ENCODE measurements at regions not wholly inside any gene's neighbourhood (a gene's known extent, or its start where the extent isn't known, plus 50 kb on each side); places are given as distances from the start of the nearest gene placed in this dataset.

DNA sequence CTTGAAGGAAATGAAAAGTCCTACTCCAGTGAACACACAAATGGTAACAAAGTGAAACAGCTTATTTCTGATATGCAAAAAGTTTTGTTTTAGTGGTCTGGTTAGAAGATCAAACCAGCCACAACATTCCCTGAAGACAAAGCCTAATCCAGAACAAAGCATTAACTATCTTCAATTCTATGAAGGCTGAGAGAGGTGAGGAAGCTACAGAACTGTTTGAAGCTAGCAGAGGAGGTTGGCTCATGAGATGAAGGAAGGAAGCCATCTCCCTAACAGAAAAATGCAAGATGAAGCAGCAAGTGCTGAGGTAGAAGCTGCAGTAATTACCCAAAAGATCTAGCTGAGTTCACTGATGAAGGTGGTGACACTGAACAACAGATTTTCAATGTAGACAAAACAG lies 168.4 kb downstream of the IGLL1 start:
- peak overlapping the region; percentile 66 for H3K4me2 ChIP-seq
- H3K27me3 ChIP-seq = no peaks in the 10 kb centered on the region

DNA sequence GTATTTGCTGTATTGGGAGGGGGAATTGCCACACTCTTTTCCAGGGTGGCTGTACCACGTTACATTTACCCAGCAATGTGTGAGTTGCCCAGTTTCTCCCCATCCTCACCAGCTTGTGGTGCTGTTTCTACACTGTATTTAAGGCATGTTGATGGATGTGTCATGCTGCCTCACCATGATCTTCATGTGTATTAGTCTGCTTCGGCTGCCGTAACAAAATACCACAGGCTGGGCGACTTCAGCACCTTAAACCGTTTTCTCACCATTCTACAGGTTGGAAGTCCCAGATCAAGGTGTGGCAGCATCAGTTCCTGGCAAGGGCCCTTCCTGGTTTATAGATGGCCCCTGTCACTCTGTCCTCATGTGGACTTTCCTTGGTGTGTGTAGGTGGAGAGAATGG lies 169.7 kb downstream of the IGLL1 start:
- Histone ChIP-seq H3K27me3 (no peaks in the 10 kb centered on the region), H3K4me1 (peaks cover 38% of the 10 kb centered on the region), H3K9me3 (no peaks in the 10 kb centered on the region), H3K4me3 (no peak overlapping the region), H3K36me3 (no peaks in the 10 kb centered on the region), H3K9ac (no peak overlapping the region), H3K4me2 (no peak overlapping the region; the same call in 1 of the 2 replicates), H4K20me1 (no peaks in the 10 kb centered on the region), H3K27ac (no peak overlapping the region)
- no peak for TF ChIP-seq Cebpa-rat (IDR thresholded peaks at IDR 0.05)

More for the DNA sequence above, 168.4 kb downstream of the IGLL1 start:
- no peak overlapping the region for H3K9ac ChIP-seq
- no peaks in the 10 kb centered on the region for H4K20me1 ChIP-seq
- H3K9me3 ChIP-seq = no peaks in the 10 kb centered on the region
- no peak for TF ChIP-seq Cebpa-rat (IDR thresholded peaks at IDR 0.05)
- peaks cover 38% of the 10 kb centered on the region for H3K4me1 ChIP-seq
- H3K36me3 ChIP-seq = no peaks in the 10 kb centered on the region
- 0 out of 2 replicates have a peak overlapping the region, but pooled peaks have one; percentile 7 for H3K27ac ChIP-seq
- H3K4me3 ChIP-seq = no peak overlapping the region

DNA sequence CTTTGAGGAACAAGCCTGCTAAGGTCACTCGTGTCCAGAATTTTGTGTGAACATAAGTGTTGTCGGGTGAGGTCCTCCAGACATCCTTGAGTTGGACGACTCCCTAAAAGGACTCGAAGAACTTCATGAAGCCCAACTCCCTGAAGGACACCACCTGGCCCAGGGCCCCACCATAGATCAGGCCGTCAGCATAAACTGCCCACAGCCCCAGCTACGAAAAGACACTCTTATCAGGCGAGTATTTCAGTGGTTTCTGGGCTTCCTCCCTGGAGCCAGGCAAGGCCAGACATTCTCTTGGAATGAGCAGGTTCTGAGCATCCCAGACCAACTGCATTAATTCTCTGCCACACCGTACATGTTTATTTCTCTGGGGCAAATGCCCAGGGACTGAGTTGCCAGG lies 170.1 kb downstream of the IGLL1 start:
- Histone ChIP-seq H3K27me3 (no peaks in the 10 kb centered on the region), H3K9me3 (no peaks in the 10 kb centered on the region), H3K27ac (no peak overlapping the region), H4K20me1 (no peaks in the 10 kb centered on the region), H3K4me1 (peaks cover 38% of the 10 kb centered on the region), H3K9ac (no peak overlapping the region), H3K4me3 (no peak overlapping the region), H3K4me2 (no peak overlapping the region), H3K36me3 (no peaks in the 10 kb centered on the region)
- no peak for TF ChIP-seq Cebpa-rat (IDR thresholded peaks at IDR 0.05)

DNA sequence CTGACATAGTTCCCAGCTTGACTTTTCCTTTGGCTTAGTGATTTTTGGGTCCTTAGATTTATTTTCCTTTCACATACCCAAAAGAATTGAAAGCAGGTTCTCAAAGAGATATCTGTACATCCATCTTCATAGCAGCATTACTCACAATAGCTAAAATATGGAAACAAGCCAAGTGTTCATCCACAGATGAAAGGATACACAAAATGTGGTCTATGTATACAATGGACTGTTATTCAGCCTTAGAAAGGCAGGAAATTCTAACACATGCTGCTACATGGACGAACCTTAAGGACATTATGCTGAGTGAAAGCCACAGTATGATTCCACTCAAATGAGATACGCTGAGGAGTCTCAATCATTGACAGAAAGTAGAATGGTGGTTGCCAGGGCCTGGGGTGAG lies 171.8 kb downstream of the IGLL1 start:
- no peak for TF ChIP-seq Cebpa-rat (IDR thresholded peaks at IDR 0.05)
- Histone ChIP-seq H3K9me3 (no peaks in the 10 kb centered on the region), H3K27me3 (no peaks in the 10 kb centered on the region), H3K4me2 (no peak overlapping the region), H4K20me1 (no peaks in the 10 kb centered on the region), H3K9ac (no peak overlapping the region), H3K4me1 (peaks cover 47% of the 10 kb centered on the region), H3K4me3 (no peak overlapping the region), H3K27ac (no peak overlapping the region), H3K36me3 (no peaks in the 10 kb centered on the region)

DNA sequence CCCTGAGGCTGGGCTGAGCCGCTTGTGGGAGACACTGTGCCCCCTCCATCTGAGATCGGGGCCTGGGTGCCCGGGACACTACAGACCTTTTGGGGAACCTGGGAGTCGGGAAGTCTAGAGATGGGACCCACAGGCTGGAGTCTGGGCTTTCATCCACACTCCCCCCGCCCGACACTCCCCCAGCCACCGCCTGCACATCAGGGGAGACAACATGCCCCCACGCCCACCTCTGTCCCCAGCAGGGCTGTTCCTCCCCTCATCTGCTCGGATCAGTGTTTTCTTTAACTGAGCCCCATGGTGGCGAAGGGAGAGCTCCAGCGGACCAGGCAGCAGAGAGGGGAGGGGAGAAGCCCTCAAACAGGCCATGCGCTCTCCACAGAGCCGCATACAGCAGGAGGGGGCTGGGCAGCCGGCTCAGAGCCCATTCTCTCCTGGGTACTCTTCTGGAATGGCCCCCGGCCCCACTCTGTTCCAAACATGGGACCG lies 174.7 kb downstream of the IGLL1 start:
- no peak overlapping the region for H3K9ac ChIP-seq
- no peak overlapping the region for H3K27ac ChIP-seq
- H3K27me3 ChIP-seq = no peaks in the 10 kb centered on the region
- no peak overlapping the region for H3K4me2 ChIP-seq
- H3K36me3 ChIP-seq = no peaks in the 10 kb centered on the region
- H3K4me1 ChIP-seq = peaks cover 46% of the 10 kb centered on the region
- no peak overlapping the region for H3K4me3 ChIP-seq
- TF ChIP-seq Cebpa-rat (IDR thresholded peaks at IDR 0.05) = no peak
- H3K9me3 ChIP-seq = no peaks in the 10 kb centered on the region
- peaks cover 11% of the 10 kb centered on the region for H4K20me1 ChIP-seq

DNA sequence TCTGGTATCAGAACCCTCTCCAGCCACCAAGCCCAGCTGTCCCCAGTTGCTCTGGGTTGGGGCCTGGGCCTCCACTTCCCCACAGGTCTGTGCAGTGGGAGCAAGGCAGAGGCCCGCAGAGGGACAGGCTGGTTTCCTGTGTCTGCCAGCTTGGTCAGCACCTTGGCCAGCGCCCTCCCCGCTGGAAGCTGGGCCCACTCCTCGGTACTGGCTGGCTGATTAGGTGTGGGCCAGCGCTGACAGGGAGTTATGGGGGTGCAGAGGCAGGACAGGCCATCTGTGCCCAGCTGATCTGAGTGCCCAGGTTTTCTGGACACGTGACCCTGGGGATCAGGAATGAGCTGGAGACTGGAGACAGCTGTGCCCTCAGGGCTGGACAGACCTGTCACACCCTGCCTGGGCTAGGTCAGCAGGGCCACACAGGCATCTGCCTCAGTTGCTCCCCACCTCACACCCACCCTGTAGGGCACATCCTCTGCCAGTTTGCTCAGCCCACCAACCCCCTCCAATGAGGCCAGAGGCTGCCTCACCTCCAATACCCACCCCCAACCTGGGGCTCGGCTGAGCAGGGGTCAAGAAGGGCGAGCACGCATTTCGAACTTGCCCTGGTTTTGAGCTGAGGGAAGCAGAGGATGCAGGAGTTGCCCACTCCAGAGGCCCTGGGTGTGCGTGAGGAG lies 175.3 kb downstream of the IGLL1 start:
- Histone ChIP-seq H4K20me1 (peaks cover 16% of the 10 kb centered on the region), H3K4me1 (peaks cover 46% of the 10 kb centered on the region), H3K27ac (no peak overlapping the region), H3K4me3 (no peak overlapping the region), H3K9ac (no peak overlapping the region), H3K4me2 (no peak overlapping the region), H3K36me3 (no peaks in the 10 kb centered on the region), H3K27me3 (no peaks in the 10 kb centered on the region), H3K9me3 (no peaks in the 10 kb centered on the region)
- TF ChIP-seq Cebpa-rat (IDR thresholded peaks at IDR 0.05) = no peak

DNA sequence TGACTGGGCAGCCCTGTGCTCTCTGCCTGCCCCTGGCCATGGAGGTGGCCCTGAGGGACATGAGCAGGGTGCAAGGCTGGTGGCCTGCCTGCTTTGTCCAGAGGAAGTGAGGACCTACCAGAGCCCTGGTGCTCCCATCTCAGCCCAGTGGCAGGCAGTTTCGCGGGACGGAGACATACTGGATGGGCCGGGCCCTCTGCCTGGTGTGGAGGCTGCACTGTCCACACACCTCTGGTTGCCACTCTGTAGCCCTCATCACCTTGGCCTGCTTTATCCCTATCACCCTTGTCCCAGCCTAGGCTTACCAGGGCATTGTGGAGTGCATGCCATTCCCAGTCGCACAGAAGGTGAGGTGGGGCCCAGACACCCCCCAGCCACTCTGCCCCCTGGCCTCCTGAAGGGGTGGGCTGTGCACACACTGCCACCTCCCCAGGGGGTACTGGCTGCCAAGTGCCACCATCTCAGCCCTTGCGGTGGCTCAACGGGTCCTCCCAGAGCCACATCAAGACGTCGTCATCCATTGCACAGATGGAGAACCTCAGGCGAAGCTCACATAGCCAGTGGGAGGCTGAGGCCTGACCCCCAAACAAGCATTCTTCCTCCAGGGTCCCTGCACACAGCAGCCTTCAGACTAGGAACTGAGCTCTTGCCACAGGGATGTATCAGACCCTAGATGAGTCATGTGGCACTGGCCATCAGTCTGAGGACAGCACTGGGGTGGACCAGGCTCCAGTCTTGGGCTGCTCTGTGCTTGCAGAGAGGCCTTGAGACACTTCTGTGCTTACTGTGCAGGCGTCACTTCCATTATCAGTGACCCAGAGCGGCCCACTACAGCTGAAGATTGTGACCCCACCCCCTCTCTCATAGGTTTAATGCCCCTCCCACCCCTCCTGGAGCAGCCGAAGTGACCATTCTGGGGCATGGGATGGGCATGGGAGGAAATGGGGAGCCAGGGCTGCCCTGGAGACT lies 176.1 kb downstream of the IGLL1 start:
- no peaks in the 10 kb centered on the region for H3K27me3 ChIP-seq
- H3K4me1 ChIP-seq = peaks cover 51% of the 10 kb centered on the region
- no peak for TF ChIP-seq Cebpa-rat (IDR thresholded peaks at IDR 0.05)
- H4K20me1 ChIP-seq = peaks cover 25% of the 10 kb centered on the region
- no peaks in the 10 kb centered on the region for H3K36me3 ChIP-seq
- H3K4me2 ChIP-seq = peak overlapping the region; percentile 95
- H3K27ac ChIP-seq = no peak overlapping the region
- no peak overlapping the region for H3K9ac ChIP-seq
- H3K4me3 ChIP-seq = no peak overlapping the region
- no peaks in the 10 kb centered on the region for H3K9me3 ChIP-seq

DNA sequence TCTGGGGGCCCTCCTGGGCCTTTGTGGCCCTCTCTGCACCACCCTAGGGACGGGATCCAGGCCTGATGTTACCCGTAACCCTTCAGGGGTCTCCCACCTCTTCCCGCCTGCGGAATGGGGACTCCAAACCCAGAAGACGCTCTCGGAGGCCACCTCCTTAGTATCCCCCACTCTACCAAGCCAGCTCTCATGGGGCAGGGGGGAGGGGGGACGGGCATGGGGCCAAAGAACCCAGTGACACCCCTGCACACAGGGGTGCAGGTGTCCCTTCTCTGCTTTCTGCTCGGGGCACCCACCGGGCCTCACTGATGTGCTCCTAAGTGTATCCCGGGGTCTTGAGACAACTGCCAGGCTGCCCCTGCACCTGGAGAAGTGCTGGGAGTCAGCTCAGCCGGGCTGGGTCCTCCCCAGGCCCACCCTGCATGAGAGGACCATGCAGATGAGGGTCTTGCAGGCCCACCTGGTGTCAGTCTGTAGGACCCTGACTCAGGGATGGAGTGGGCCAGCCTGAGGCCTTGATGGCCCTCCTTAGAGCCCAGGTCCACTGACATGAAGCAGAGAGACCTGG lies 176.9 kb downstream of the IGLL1 start:
- no peaks in the 10 kb centered on the region for H3K27me3 ChIP-seq
- H3K4me1 ChIP-seq = peaks cover 59% of the 10 kb centered on the region
- peak overlapping the region; percentile 59 for H3K4me3 ChIP-seq
- H3K27ac ChIP-seq = peak overlapping the region; percentile 85
- H3K9me3 ChIP-seq = no peaks in the 10 kb centered on the region
- H3K9ac ChIP-seq = peak overlapping the region; percentile 80
- no peak for TF ChIP-seq Cebpa-rat (IDR thresholded peaks at IDR 0.05)
- peak overlapping the region; percentile 95 for H3K4me2 ChIP-seq
- H4K20me1 ChIP-seq = peaks cover 28% of the 10 kb centered on the region
- H3K36me3 ChIP-seq = no peaks in the 10 kb centered on the region

DNA sequence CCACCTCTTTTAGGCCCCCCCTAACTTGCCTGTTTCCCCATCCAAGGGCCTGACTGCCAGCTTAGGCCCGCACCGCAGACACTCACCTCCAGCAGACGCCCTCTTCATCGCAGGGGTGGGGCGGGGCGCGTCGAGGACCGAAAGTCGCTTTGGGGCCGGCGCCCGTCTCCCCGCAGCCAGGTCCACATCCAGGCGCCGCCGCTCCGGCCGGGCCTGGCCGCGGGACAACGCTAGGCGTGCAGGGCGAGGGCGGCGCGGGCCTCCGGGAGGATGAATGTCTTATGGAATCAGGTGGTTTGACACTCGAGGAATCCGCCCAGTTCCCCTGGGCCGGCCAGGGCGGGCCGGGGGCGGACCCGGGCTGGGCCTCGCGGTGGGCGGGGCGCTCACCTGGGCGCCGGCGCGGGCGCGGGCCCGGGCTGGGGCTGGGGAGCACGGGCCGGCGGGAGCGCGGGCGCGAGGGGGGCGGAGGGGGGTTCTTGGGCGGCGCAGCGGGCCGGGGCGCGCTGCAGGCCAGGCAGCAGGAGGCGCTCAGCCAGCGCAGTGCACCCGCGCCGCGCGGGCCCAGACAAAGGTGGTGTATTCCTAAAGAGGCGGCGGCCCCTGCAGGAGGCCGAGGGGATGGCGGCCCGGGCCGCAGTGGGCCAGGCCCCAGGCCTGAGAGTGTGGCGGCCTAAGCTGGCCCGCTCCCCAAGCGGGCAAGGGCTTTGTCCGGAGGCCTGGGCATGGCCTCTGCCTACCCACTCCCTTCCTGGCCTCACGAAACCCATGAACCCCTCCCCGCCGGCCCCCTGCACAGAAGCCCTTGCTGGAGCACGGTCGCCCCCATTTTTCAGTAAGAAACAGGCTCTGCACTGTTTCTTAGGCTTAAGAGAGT lies 177.6 kb downstream of the IGLL1 start:
- Histone ChIP-seq H3K4me1 (peaks cover 66% of the 10 kb centered on the region), H3K27ac (peak overlapping the region; percentile 85)

More for the DNA sequence above, 177.6 kb downstream of the IGLL1 start:
- Histone ChIP-seq H3K9ac (peak overlapping the region; percentile 80), H3K9me3 (no peaks in the 10 kb centered on the region), H3K4me2 (peak overlapping the region; percentile 95), H3K4me3 (peak overlapping the region; percentile 59), H4K20me1 (peaks cover 28% of the 10 kb centered on the region), H3K27me3 (no peaks in the 10 kb centered on the region), H3K36me3 (no peaks in the 10 kb centered on the region)
- TF ChIP-seq Cebpa-rat (IDR thresholded peaks at IDR 0.05) = no peak

All from BLaER1 (cell line).